ENCODE measurements at regions not wholly inside any gene's neighbourhood (a gene's known extent, or its start where the extent isn't known, plus 50 kb on each side); places are given as distances from the start of the nearest gene placed in this dataset.
"Not testable (repeated sequence)": the region's sequence is repeated elsewhere in the genome, so short reads cannot be mapped to it uniquely, and the experiment has no call there.

DNA sequence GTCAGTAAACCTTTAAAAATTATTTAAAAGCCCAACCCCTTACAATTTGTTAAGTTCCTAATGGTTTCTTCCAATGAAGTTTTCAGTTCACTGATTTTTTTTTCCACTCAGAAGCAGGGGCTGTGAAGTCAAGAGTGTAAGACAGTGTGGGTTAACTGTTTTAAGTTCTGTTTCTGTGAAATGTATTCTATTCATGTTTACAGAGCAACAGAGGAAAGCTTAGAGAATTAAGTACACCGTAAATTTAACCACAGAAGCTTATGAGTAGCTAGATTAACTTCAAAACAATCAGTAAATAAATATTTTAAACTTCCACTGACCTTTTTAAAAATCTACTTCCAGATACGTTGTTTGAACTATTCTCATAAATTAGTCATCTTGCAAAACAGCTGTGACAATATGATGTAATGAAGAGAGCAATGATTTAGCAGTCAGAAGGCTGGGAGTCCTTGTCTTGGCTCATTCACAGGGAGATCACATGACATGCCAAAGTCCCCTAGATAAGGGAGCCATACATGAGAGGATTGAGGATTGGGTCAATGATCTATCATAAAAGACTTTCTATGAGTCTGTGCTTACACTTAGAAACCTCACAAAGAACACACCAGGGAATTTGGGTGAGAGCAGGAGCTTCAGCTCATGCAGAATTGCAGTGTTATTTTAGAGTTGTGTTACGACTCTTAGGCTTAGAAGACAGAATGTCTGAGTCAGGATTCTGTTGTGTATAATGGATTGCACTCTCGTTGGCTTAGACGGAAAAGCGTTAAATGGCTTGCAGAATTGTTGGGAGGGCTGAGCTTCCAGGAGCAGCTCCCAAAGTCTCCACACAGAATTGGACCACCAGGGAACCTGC is 85.8 kb downstream of the CDRT15L2 start:
- H3K9me3 ChIP-seq (ENCODE audit: control insufficient read depth, low read length); DNase-seq; H3K4me1 ChIP-seq (ENCODE audit: control insufficient read depth, insufficient read depth, low read length, poor library complexity, severe bottlenecking); H3K27ac ChIP-seq (ENCODE audit: insufficient read depth, low read length, poor library complexity, severe bottlenecking); H3K36me3 ChIP-seq (ENCODE audit: control insufficient read depth, insufficient read depth, low read length); H3K4me3 ChIP-seq (ENCODE audit: insufficient read depth, low read depth, low read length, poor library complexity, severe bottlenecking); H3K27me3 ChIP-seq (replicated peaks; ENCODE audit: control insufficient read depth, insufficient read depth, low read length, poor library complexity, severe bottlenecking): not testable (repeated sequence)

DNA sequence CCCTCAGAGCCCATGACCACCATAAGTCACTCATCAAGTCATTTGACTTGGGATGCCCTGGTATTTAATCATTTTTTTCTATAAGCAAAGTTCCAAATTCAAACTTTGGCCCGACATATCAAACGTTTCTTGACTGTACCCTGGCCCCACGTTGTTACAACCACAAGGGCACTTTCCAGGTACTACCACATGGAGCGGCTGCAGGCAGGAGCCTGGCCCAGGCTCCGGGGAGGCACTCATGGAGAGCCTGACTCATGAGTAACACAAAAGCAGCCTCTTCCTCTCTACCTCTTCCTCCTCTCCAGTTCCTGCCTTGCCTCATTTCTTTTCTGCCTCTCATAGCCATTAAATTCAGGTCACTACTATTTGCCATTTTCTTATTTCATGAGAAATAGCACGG is 87.2 kb downstream of the CDRT15L2 start:
- not testable (repeated sequence) for H3K27me3 ChIP-seq (replicated peaks; ENCODE audit: control insufficient read depth, insufficient read depth, low read length, poor library complexity, severe bottlenecking); H3K36me3 ChIP-seq (ENCODE audit: control insufficient read depth, insufficient read depth, low read length); H3K4me1 ChIP-seq (ENCODE audit: control insufficient read depth, insufficient read depth, low read length, poor library complexity, severe bottlenecking); H3K9me3 ChIP-seq (ENCODE audit: control insufficient read depth, low read length); H3K27ac ChIP-seq (ENCODE audit: insufficient read depth, low read length, poor library complexity, severe bottlenecking); DNase-seq; H3K4me3 ChIP-seq (ENCODE audit: insufficient read depth, low read depth, low read length, poor library complexity, severe bottlenecking)

GRCh38 chr17:20667712-20668111 is 88.2 kb downstream of the CDRT15L2 start:
- H3K27me3 ChIP-seq (replicated peaks; ENCODE audit: control insufficient read depth, insufficient read depth, low read length, poor library complexity, severe bottlenecking); H3K4me1 ChIP-seq (ENCODE audit: control insufficient read depth, insufficient read depth, low read length, poor library complexity, severe bottlenecking); H3K4me3 ChIP-seq (ENCODE audit: insufficient read depth, low read depth, low read length, poor library complexity, severe bottlenecking); H3K9me3 ChIP-seq (ENCODE audit: control insufficient read depth, low read length); DNase-seq; H3K36me3 ChIP-seq (ENCODE audit: control insufficient read depth, insufficient read depth, low read length); H3K27ac ChIP-seq (ENCODE audit: insufficient read depth, low read length, poor library complexity, severe bottlenecking): not testable (repeated sequence)

- not testable (repeated sequence) for H3K27ac ChIP-seq (ENCODE audit: insufficient read depth, low read length, poor library complexity, severe bottlenecking); H3K4me3 ChIP-seq (ENCODE audit: insufficient read depth, low read depth, low read length, poor library complexity, severe bottlenecking); DNase-seq; H3K36me3 ChIP-seq (ENCODE audit: control insufficient read depth, insufficient read depth, low read length); H3K27me3 ChIP-seq (replicated peaks; ENCODE audit: control insufficient read depth, insufficient read depth, low read length, poor library complexity, severe bottlenecking); H3K9me3 ChIP-seq (ENCODE audit: control insufficient read depth, low read length); H3K4me1 ChIP-seq (ENCODE audit: control insufficient read depth, insufficient read depth, low read length, poor library complexity, severe bottlenecking)
Measured at GRCh38 chr17:20668316-20668715, 88.8 kb downstream of the CDRT15L2 start.

DNA sequence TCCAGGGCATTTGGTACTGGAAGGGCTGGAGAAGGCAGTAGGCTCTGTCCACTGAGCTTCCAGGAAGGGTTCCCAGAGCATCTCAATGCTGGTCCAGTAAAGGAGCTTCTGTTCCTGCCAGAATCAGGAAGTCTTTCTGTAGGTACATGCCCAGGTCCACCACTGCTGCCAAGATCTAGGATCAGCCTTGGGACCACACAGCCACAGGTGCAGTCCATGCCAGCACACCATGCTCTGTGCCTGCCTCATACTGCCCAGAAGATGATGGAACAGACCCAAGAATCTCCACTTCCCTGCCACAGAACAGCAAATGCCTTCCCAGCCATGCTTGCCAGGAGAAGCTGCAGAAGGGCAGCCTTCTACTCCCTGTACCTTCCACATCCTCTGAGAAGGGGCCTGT is 89.3 kb downstream of the CDRT15L2 start:
- not testable (repeated sequence) for H3K4me3 ChIP-seq (ENCODE audit: insufficient read depth, low read depth, low read length, poor library complexity, severe bottlenecking); H3K36me3 ChIP-seq (ENCODE audit: control insufficient read depth, insufficient read depth, low read length); H3K9me3 ChIP-seq (ENCODE audit: control insufficient read depth, low read length); H3K4me1 ChIP-seq (ENCODE audit: control insufficient read depth, insufficient read depth, low read length, poor library complexity, severe bottlenecking); H3K27me3 ChIP-seq (replicated peaks; ENCODE audit: control insufficient read depth, insufficient read depth, low read length, poor library complexity, severe bottlenecking); H3K27ac ChIP-seq (ENCODE audit: insufficient read depth, low read length, poor library complexity, severe bottlenecking); DNase-seq

DNA sequence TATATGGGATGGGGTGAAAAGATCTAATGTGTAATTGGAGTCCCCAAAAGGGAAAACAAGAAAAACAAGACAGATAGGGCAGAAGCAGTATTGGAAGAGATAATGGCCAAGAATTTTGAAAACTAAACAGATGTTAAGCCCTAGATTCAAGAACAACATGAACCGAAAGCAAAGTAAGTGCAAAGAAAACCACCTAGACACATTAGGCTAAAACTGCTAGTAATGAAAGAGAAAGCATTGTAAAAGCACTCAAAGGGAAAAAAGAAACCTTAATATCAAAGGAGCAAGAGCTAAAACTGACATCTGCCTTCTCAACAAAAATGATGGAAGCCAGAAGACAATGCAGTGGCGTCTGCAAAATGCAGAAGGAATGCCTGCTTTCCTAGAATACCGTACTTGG is 91.0 kb downstream of the CDRT15L2 start:
- H3K4me1 ChIP-seq (ENCODE audit: control insufficient read depth, insufficient read depth, low read length, poor library complexity, severe bottlenecking); H3K27me3 ChIP-seq (replicated peaks; ENCODE audit: control insufficient read depth, insufficient read depth, low read length, poor library complexity, severe bottlenecking); DNase-seq; H3K36me3 ChIP-seq (ENCODE audit: control insufficient read depth, insufficient read depth, low read length); H3K4me3 ChIP-seq (ENCODE audit: insufficient read depth, low read depth, low read length, poor library complexity, severe bottlenecking); H3K27ac ChIP-seq (ENCODE audit: insufficient read depth, low read length, poor library complexity, severe bottlenecking); H3K9me3 ChIP-seq (ENCODE audit: control insufficient read depth, low read length): not testable (repeated sequence)

- not testable (repeated sequence) for H3K4me1 ChIP-seq (ENCODE audit: control insufficient read depth, insufficient read depth, low read length, poor library complexity, severe bottlenecking); H3K4me3 ChIP-seq (ENCODE audit: insufficient read depth, low read depth, low read length, poor library complexity, severe bottlenecking); H3K27me3 ChIP-seq (replicated peaks; ENCODE audit: control insufficient read depth, insufficient read depth, low read length, poor library complexity, severe bottlenecking); H3K27ac ChIP-seq (ENCODE audit: insufficient read depth, low read length, poor library complexity, severe bottlenecking); DNase-seq; H3K9me3 ChIP-seq (ENCODE audit: control insufficient read depth, low read length); H3K36me3 ChIP-seq (ENCODE audit: control insufficient read depth, insufficient read depth, low read length)
Measured at GRCh38 chr17:20674374-20674773, 94.8 kb downstream of the CDRT15L2 start.

GRCh38 chr17:20675707-20676106 is 96.2 kb downstream of the CDRT15L2 start:
- not testable (repeated sequence) for H3K36me3 ChIP-seq (ENCODE audit: control insufficient read depth, insufficient read depth, low read length); H3K9me3 ChIP-seq (ENCODE audit: control insufficient read depth, low read length); H3K27ac ChIP-seq (ENCODE audit: insufficient read depth, low read length, poor library complexity, severe bottlenecking); H3K4me1 ChIP-seq (ENCODE audit: control insufficient read depth, insufficient read depth, low read length, poor library complexity, severe bottlenecking); H3K4me3 ChIP-seq (ENCODE audit: insufficient read depth, low read depth, low read length, poor library complexity, severe bottlenecking); DNase-seq; H3K27me3 ChIP-seq (replicated peaks; ENCODE audit: control insufficient read depth, insufficient read depth, low read length, poor library complexity, severe bottlenecking)

- not testable (repeated sequence) for H3K9me3 ChIP-seq (ENCODE audit: control insufficient read depth, low read length); H3K27me3 ChIP-seq (replicated peaks; ENCODE audit: control insufficient read depth, insufficient read depth, low read length, poor library complexity, severe bottlenecking); H3K27ac ChIP-seq (ENCODE audit: insufficient read depth, low read length, poor library complexity, severe bottlenecking); DNase-seq; H3K4me1 ChIP-seq (ENCODE audit: control insufficient read depth, insufficient read depth, low read length, poor library complexity, severe bottlenecking); H3K4me3 ChIP-seq (ENCODE audit: insufficient read depth, low read depth, low read length, poor library complexity, severe bottlenecking); H3K36me3 ChIP-seq (ENCODE audit: control insufficient read depth, insufficient read depth, low read length)
Measured at GRCh38 chr17:20676656-20677055, 97.1 kb downstream of the CDRT15L2 start.

- H3K27ac ChIP-seq (ENCODE audit: insufficient read depth, low read length, poor library complexity, severe bottlenecking); H3K27me3 ChIP-seq (replicated peaks; ENCODE audit: control insufficient read depth, insufficient read depth, low read length, poor library complexity, severe bottlenecking); H3K4me1 ChIP-seq (ENCODE audit: control insufficient read depth, insufficient read depth, low read length, poor library complexity, severe bottlenecking); H3K9me3 ChIP-seq (ENCODE audit: control insufficient read depth, low read length); H3K4me3 ChIP-seq (ENCODE audit: insufficient read depth, low read depth, low read length, poor library complexity, severe bottlenecking); H3K36me3 ChIP-seq (ENCODE audit: control insufficient read depth, insufficient read depth, low read length); DNase-seq: not testable (repeated sequence)
Measured at GRCh38 chr17:20677469-20677868, 97.9 kb downstream of the CDRT15L2 start.
